Lower lobe of right lung (tissue), 2 donors: ENCODE measurements at regions not wholly inside any gene's neighbourhood (a gene's known extent, or its start where the extent isn't known, plus 50 kb on each side); places are given as distances from the start of the nearest gene placed in this dataset.

ENCODE experiments used
- ATAC-seq, 2 donors: fragments of 200-7000 bp; cut with Tn5 transposase; one replicate each; pipeline ENCODE4 v1.9.1; 2020 to 2022; ENCODE audit warnings: mild to moderate bottlenecking in 2 of 2, moderate library complexity in 2 of 2
- DNase-seq: peaks from one replicate; pipeline ENCODE4 v3.0.0-alpha.2; 2020
- H3K27ac ChIP-seq: fragments of 200-600 bp; one replicate; pipeline ENCODE4 v1.8.0; 2022
- H3K27me3 ChIP-seq: fragments of 200-600 bp; one replicate; pipeline ENCODE4 v1.8.0; 2022; ENCODE audit warnings: low read depth
- H3K36me3 ChIP-seq: fragments of 200-600 bp; one replicate; pipeline ENCODE4 v1.8.0; 2022; ENCODE audit warnings: mild to moderate bottlenecking
- H3K4me1 ChIP-seq: fragments of 200-600 bp; one replicate; pipeline ENCODE4 v1.8.0; 2022
- H3K4me3 ChIP-seq: fragments of 200-600 bp; one replicate; pipeline ENCODE4 v1.8.0; 2022; ENCODE audit warnings: mild to moderate bottlenecking
- H3K9me3 ChIP-seq: fragments of 200-600 bp; one replicate; pipeline ENCODE4 v1.8.0; 2022
- intact Hi-C: fragments of 100-400 bp; cut with DNase I; formaldehyde crosslinking; loops from one replicate; pipeline ENCODE4 v1.11.0; 2022
- TF ChIP-seq, protein P1 (sequence below): fragments of 200-600 bp; IDR thresholded peaks from one replicate; pipeline ENCODE4 v1.8.0; 2022; ENCODE audit warnings: antibody characterized with exemption, mild to moderate bottlenecking
- donor health status: DM: no; HTN: yes; CAD: no; lungs with severe emphysema.

DNA sequence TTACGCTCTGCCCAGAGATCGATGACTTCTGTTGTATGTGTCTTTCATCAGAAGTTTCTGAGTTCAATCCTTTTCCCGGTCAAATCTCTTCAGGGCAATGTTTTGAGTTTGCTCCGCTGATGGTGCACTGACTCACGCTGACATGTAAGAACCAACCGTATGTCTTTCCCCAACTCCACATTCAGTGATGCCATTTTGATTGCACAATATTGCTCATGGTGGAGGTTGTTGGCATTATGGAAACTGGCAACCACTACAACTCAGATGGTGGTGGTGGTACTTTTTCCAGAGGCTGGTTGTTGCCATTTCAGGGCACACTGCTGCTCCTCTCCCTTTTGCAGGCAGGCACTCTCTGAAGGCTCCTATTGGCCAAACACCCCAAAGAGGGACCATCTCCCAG is 751.5 kb downstream of the DCDC2C start:
- intact Hi-C loops = no loop called here
- DNase-seq (no peak), ATAC-seq (no peak)
- Histone ChIP-seq H3K27me3 (no peaks in the 10 kb centered on the region), H3K36me3 (no peaks in the 10 kb centered on the region), H3K4me1 (no peaks in the 10 kb centered on the region), H3K27ac (no peak overlapping the region), H3K4me3 (no peak overlapping the region), H3K9me3 (no peaks in the 10 kb centered on the region)
- TF ChIP-seq, protein P1, sequence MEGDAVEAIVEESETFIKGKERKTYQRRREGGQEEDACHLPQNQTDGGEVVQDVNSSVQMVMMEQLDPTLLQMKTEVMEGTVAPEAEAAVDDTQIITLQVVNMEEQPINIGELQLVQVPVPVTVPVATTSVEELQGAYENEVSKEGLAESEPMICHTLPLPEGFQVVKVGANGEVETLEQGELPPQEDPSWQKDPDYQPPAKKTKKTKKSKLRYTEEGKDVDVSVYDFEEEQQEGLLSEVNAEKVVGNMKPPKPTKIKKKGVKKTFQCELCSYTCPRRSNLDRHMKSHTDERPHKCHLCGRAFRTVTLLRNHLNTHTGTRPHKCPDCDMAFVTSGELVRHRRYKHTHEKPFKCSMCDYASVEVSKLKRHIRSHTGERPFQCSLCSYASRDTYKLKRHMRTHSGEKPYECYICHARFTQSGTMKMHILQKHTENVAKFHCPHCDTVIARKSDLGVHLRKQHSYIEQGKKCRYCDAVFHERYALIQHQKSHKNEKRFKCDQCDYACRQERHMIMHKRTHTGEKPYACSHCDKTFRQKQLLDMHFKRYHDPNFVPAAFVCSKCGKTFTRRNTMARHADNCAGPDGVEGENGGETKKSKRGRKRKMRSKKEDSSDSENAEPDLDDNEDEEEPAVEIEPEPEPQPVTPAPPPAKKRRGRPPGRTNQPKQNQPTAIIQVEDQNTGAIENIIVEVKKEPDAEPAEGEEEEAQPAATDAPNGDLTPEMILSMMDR = no peak

DNA sequence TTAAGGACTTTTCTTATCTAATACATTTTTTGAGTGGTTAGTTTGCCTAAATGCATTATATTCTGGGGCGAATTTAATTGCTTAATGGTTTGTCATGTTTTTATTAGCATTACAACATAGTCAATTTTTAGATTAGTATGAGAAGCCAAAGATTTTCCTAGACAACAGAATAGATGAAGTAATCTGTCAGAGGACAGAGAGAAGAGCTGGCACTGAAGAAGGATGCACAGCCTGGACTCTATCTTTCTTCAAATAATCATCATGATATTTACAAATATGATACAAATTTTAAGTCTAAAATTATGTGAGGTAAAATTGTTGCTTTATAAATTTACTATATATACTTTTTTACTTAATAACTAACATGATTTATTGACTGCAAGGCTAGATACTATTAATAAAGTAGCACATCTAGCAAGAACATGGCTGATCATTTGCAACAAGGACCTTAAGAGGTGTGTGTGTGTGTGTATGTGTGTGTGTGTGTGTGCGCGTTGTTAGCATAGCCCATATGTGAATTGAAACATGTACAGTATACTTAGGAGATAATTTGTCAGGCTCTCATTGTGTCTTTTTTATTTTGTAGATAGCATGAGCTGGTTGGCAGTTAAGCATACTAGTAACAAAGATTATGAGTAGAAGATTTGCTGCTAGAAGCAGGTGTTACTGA is 752.2 kb downstream of the DCDC2C start:
- no peaks in the 10 kb centered on the region for H3K9me3 ChIP-seq
- ATAC-seq = no peak
- DNase-seq = no peak
- H3K4me1 ChIP-seq = no peaks in the 10 kb centered on the region
- intact Hi-C loops = no loop called here
- TF ChIP-seq, protein P1 = no peak
- no peak overlapping the region for H3K27ac ChIP-seq
- no peak overlapping the region for H3K4me3 ChIP-seq
- H3K36me3 ChIP-seq = no peaks in the 10 kb centered on the region
- no peaks in the 10 kb centered on the region for H3K27me3 ChIP-seq

DNA sequence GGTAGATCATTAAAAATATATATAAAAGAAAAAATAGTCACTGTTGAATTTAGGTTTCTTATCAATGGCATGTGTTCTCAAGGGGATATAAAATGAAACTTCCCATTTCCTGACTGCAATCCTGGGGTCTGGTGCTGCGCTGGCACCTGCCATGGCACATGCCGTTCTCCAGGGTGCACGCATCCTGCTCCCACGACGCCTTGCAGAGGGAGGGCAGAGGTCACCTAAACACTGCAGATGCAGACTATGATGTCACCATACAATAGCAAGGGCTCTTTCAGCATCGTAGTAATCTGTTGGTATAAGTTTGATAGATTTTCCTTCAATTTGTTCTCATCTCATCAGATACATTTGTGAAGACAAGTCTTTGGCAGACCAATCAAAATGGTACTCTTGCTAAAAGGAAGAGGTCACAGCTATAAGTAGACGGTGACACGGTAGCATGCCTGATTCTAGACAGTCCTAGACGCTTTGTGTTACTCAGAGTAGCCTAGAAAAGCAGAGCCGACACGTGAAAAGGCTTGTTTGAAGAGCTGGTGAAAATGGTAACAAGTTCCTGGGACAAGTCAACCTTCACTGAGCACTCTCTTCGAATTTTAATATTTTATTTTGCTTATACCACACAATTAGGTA is 761.4 kb downstream of the DCDC2C start:
- Histone ChIP-seq H3K9me3 (no peaks in the 10 kb centered on the region), H3K4me1 (no peaks in the 10 kb centered on the region), H3K36me3 (no peaks in the 10 kb centered on the region), H3K4me3 (no peak overlapping the region), H3K27ac (no peak overlapping the region), H3K27me3 (no peaks in the 10 kb centered on the region)
- TF ChIP-seq, protein P1 = no peak
- no peak for ATAC-seq
- intact Hi-C loops = no loop called here
- no peak for DNase-seq

DNA sequence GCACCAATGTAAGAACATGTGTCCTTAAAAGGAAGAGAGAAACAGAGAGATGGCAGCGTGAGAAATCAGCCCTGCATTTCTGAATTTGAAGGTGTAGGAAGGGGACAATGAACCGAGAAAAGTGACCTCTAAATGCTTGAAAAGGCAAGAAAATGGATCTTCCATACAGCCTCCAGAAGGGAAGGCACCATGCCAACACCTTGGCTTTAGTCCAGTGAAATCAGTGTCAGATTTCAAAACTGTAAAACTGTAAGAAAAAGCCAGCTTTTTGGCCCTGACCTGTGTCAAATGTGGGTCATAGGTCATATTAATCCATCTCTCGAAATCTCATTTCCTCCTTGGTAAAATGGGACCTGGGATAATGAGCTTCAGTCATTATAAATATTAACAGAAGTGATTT is 762.3 kb downstream of the DCDC2C start:
- intact Hi-C loops = no loop called here
- no peak overlapping the region for H3K27ac ChIP-seq
- no peaks in the 10 kb centered on the region for H3K36me3 ChIP-seq
- no peaks in the 10 kb centered on the region for H3K4me1 ChIP-seq
- ATAC-seq (no peak), DNase-seq (no peak)
- TF ChIP-seq, protein P1 = no peak
- no peaks in the 10 kb centered on the region for H3K27me3 ChIP-seq
- H3K9me3 ChIP-seq = no peaks in the 10 kb centered on the region
- H3K4me3 ChIP-seq = no peak overlapping the region

DNA sequence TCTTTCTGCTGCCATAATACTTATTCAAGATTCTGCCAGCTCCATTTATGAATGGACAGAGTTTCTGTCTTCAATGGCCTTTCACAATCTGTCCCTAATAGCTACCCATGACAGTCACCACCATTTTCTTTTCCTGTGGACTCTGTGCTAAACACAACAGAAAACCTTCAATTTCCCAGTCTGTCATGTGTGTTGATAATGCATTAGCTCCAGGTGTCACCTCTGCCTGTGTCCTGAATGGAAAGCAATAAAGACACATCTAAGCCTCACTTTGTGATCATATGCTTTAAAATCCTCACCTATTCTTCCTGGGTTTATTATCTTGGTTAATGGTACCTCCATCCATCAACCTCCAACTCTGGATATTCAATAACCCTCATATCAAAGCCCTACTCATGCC is 772.2 kb downstream of the DCDC2C start:
- no peak for DNase-seq
- TF ChIP-seq, protein P1 = no peak
- intact Hi-C loops = no loop called here
- Histone ChIP-seq H3K27me3 (no peaks in the 10 kb centered on the region), H3K4me3 (no peak overlapping the region), H3K27ac (no peak overlapping the region), H3K9me3 (no peaks in the 10 kb centered on the region), H3K4me1 (no peaks in the 10 kb centered on the region), H3K36me3 (no peaks in the 10 kb centered on the region)
- no peak for ATAC-seq
